Colonic mucosa (tissue), 4 donors: ENCODE measurements at regions not wholly inside any gene's neighbourhood (a gene's known extent, or its start where the extent isn't known, plus 50 kb on each side); places are given as distances from the start of the nearest gene placed in this dataset.

Experiments used
- DNase-seq: peaks from one replicate; pipeline ENCODE4 v3.0.0-alpha.2; 2020
- H3K27ac ChIP-seq: fragments of 200-600 bp; one replicate; pipeline ENCODE4 v1.8.0; 2021
- H3K27me3 ChIP-seq: fragments of 200-600 bp; one replicate; pipeline ENCODE4 v1.8.0; 2021
- H3K36me3 ChIP-seq: fragments of 200-600 bp; one replicate; pipeline ENCODE4 v1.8.0; 2021
- H3K4me1 ChIP-seq: fragments of 200-600 bp; one replicate; pipeline ENCODE4 v1.8.0; 2021; ENCODE audit warnings: mild to moderate bottlenecking
- H3K4me3 ChIP-seq: fragments of 200-600 bp; one replicate; pipeline ENCODE4 v1.8.0; 2021
- H3K9ac ChIP-seq, 2 donors: one replicate each; pipeline ENCODE4 v1.7.0; 2013; ENCODE audit warnings: control low read depth in 2 of 2, low read depth in 2 of 2, low read length in 2 of 2
- H3K9me3 ChIP-seq: fragments of 200-600 bp; one replicate; pipeline ENCODE4 v1.8.0; 2021
- CTCF ChIP-seq: fragments of 200-600 bp; IDR thresholded peaks from one replicate; pipeline ENCODE4 v1.8.0; 2022; ENCODE audit warnings: antibody characterized with exemption, mild to moderate bottlenecking
- intact Hi-C: fragments of 100-400 bp; cut with DNase I; formaldehyde crosslinking; loops from one replicate; pipeline ENCODE4 v1.14.1; 2022
- donor health status: healthy.
- donor health status: DM: no; HTN: no; CAD: no.
- donor health status: DM: no; HTN: no; CAD: no.

- Histone ChIP-seq H3K27ac (no peak overlapping the region), H3K4me3 (no peak overlapping the region), H3K4me1 (no peaks in the 10 kb centered on the region), H3K27me3 (no peaks in the 10 kb centered on the region), H3K9me3 (no peaks in the 10 kb centered on the region), H3K36me3 (no peaks in the 10 kb centered on the region), H3K9ac (no peak overlapping the region)
- no peak for TF ChIP-seq CTCF
- intact Hi-C loops, result no loop called here
- no peak for DNase-seq
Measured at GRCh38 chr12:127393465-127393864, 873.5 kb upstream of the TMEM132C start.

GRCh38 chr12:127393896-127394295 is 873.1 kb upstream of the TMEM132C start:
- no peak for DNase-seq
- intact Hi-C loops, result no loop called here
- no peaks in the 10 kb centered on the region for H3K9me3 ChIP-seq
- no peak overlapping the region for H3K4me3 ChIP-seq
- no peaks in the 10 kb centered on the region for H3K27me3 ChIP-seq
- H3K27ac ChIP-seq, result no peak overlapping the region
- TF ChIP-seq CTCF, result no peak
- H3K9ac ChIP-seq, result no peak overlapping the region
- H3K36me3 ChIP-seq, result no peaks in the 10 kb centered on the region
- H3K4me1 ChIP-seq, result no peaks in the 10 kb centered on the region

GRCh38 chr12:127396734-127397133 is 870.2 kb upstream of the TMEM132C start:
- Histone ChIP-seq H3K4me1 (no peaks in the 10 kb centered on the region), H3K36me3 (no peaks in the 10 kb centered on the region), H3K27me3 (no peaks in the 10 kb centered on the region), H3K4me3 (no peak overlapping the region), H3K27ac (no peak overlapping the region), H3K9ac (no peak overlapping the region), H3K9me3 (no peaks in the 10 kb centered on the region)
- no peak for DNase-seq
- no peak for TF ChIP-seq CTCF
- intact Hi-C loops, result no loop called here

GRCh38 chr12:127398016-127398710 is 868.8 kb upstream of the TMEM132C start:
- intact Hi-C loops, result no loop called here
- no peak for TF ChIP-seq CTCF
- no peak for DNase-seq

GRCh38 chr12:127399451-127399850 is 867.5 kb upstream of the TMEM132C start:
- Histone ChIP-seq H3K9me3 (no peaks in the 10 kb centered on the region), H3K9ac (no peak overlapping the region), H3K4me1 (no peaks in the 10 kb centered on the region), H3K4me3 (no peak overlapping the region), H3K27me3 (no peaks in the 10 kb centered on the region), H3K27ac (no peak overlapping the region), H3K36me3 (no peaks in the 10 kb centered on the region)
- intact Hi-C loops, result no loop called here
- no peak for DNase-seq
- TF ChIP-seq CTCF, result no peak

More at GRCh38 chr12:127398016-127398710, 868.8 kb upstream of the TMEM132C start:
- Histone ChIP-seq H3K4me1 (no peaks in the 10 kb centered on the region), H3K27me3 (no peaks in the 10 kb centered on the region), H3K4me3 (no peak overlapping the region), H3K9me3 (no peaks in the 10 kb centered on the region), H3K36me3 (no peaks in the 10 kb centered on the region), H3K27ac (no peak overlapping the region), H3K9ac (no peak overlapping the region)
